IPS-NIHi11 (cell line): ENCODE measurements at regions not wholly inside any gene's neighbourhood (a gene's known extent, or its start where the extent isn't known, plus 50 kb on each side); places are given as distances from the start of the nearest gene placed in this dataset.
"Not testable (repeated sequence)": the region's sequence is repeated elsewhere in the genome, so short reads cannot be mapped to it uniquely, and the experiment has no call there.

Experiments
- DNase-seq: peaks from one replicate; pipeline ENCODE4 v3.0.0; 2012; ENCODE audit warnings: mixed read lengths, low spot score

DNA sequence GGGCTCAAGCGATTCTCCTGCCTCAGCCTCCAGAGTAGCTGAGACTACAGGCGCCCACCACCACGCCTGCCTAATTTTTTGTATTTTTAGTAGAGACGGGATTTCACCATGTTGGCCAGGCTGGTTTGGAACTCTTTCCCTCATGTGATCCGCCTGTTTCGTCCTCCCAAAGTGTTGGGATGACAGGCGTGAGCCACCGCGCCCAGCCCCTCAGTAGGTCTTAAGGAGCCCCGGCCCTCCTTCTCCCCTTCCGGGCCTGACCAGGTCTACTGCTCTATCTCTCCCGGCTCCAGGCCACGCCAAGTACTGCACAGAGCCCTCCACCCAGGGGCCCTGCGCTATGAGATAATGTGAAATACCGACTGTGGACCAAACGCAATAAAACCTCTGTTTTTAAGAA, 785.5 kb downstream of the FOXD4L5 start:
- not testable (repeated sequence) for DNase-seq

DNA sequence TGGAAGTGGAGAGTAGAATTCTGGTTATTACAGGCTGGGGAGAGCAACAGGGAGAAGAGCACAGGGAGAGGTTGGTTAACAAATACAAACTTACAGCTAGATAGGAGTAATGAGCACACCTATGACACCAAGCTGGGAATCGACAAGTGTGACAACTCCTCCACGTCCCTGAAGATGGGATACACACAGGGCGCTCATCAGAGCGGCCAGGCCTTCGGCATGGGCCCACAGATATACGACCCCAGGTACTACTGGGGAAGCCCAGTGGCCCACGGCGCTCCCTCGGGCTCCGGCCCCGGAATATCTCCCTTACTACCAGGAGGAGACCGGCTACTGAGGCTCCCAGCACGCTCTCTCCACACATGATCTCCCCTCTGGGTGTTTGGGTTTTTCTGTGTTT, 786.6 kb downstream of the FOXD4L5 start:
- peak; percentile 0 for DNase-seq

DNA sequence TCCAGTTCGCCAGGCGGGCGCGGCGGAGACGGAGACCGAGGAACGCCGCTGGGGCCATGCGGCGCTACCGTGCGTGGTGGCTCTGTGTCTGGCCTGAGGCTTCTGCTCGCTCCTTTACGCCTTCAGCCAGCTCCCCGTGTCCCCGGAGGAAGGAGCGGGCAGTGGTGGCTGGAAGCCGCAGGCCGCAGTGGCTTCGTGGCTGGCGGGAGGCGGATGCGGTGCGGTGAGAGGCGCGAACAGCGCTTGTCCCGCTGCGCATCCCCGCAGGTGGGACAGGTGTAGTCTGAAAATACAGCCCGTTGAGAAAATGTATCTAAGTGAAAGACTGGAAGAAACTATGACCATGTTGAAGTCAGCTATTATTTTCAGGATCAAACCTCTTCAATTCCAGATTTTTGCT, 796.5 kb downstream of the FOXD4L5 start:
- not testable (repeated sequence) for DNase-seq

DNA sequence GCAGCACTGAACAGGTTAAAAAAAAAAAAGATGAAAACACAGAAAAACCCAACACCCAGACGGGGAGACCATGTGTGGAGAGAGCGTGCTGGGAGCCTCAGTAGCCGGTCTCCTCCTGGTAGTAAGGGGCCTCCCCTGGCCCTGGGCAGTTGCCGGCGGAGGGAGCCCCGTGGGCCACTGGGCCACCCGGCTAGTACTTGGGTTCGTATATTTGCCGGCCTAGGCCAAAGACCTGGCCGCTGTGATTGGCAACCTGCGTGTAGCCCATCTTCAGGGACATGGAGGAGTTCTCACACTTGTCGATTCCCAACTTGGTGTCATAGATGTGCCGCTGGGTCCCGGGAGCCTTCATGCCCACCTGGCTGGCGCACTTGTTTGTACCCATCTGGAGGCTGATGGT, 798.9 kb downstream of the FOXD4L5 start:
- not testable (repeated sequence) for DNase-seq

DNA sequence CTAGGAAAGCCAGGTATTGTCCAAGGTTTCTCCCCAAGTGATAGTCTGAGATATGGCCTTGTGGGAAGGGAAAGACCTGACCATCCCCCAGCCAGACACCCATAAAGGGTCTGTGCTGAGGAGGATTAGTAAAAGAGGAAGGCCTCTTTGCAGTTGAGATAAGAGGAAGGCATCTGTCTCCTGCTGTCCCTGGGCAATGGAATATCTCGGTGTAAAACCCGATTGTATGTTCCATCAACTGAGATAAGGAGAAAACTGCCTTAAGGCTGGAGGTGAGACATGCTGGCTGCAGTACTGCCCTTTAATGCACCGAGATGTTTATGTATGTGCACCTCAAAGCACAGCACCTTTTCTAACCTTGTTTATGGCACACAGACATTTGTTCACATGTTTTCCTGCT, 805.9 kb downstream of the FOXD4L5 start:
- not testable (repeated sequence) for DNase-seq

DNA sequence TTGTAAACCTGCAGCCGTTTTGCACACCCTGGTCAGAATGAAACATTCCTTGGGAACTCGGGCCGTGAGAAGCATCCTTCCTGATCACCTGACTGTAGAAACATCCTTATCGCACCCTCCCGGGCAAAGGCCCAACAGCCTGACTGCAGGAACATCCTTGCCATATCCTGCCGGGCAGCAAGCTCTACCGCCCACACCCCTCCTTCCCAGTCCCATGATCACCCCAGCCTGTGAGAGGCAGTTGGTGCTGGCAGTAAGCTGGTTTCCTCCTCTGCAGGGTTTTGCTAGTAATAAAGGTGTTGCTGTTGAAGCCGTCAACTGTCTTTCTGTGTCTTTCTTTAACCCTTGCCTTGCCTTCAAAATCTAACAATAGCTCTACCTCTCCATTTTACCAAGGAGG, 816.1 kb downstream of the FOXD4L5 start:
- not testable (repeated sequence) for DNase-seq

DNA sequence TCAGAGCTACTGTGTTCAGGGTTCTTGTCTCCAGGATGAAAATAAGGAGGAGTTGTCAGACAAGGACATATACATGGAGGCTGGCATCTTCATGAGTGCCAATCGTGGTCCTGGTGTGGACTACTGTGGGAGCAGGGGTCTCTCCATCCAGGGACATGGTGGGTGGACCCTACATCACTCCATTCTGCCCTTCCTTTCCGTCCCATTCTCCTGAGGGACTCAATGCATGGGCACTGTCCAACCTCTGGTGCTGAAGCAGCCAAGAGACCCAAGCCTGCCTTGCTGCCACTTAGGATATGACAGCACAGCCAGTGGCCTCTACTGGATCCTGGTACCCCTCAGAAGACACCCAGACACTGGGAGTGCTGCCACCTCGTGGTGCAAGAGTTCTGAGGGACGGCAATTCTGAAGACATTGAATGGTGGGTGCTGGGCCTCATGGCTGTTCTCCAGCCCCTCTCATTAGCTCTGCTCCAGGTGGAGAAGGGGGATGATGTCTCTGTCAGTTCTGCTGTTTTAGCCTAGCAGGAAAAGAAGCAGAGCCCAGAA, 818.9 kb downstream of the FOXD4L5 start:
- not testable (repeated sequence) for DNase-seq

DNA sequence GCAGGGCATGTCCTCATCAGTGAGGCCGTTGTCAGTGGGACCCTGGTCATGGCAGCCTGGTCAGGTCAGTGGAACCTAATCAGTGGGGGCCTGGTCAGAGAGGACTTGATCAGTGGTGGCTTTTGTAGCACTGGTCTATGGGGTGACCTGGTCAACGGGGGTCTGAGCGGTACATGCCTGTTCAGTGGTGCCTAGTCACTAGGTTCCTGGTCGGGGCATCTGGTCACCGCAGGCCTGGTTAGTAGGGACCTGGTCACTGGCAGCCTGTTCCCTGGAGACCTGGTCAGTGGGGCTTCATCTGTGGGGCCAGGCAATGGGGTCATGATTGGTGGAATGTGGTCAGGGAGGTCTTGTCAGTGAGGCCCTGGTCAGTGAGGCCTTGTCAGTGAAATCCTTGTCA, 823.1 kb downstream of the FOXD4L5 start:
- not testable (repeated sequence) for DNase-seq

DNA sequence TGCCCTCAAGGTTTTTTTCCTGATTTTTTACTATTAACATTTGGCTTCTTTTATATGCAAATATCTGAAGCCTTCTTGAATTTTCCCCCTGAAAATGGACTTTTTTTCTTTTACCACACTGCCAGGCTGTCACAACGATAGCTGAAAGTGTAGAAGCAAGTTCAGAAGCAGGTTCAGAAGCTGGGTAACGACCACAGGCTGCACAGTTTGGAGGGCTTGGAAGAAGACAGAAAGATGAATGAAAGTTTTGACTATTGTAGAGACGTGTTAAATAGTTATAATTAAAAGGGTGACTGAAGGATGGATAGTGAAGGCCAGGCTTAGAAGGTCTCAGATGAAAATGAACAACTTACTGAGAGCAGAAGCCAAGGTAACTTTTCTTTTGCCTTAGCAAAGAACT, 826.4 kb downstream of the FOXD4L5 start:
- DNase-seq = not testable (repeated sequence)

DNA sequence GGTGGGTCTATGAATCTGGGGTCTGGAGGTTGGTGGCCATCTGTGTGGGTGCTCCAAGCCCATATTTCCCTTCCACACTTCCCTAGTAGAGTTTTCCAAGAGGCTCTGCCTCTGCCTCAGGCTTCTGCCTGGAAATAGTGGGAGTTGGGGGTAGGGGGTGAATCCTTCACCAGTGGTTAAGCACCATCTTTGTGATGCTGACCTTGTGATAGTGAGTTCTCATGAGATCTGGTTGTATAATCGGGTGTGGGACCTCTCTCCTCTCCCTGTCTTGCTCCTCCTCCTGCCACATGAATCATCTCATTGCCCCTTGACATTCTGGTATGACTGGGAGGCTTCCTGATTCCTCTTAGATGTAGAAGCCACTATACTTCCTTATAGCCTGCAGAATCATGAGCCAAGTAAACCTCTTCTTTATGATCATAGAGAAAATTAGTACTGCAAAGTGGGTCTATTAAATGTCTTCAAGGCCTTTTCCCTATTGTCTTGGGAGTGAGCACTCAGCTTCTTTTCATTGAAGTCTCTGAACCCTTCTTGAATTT, 829.8 kb downstream of the FOXD4L5 start:
- not testable (repeated sequence) for DNase-seq

DNA sequence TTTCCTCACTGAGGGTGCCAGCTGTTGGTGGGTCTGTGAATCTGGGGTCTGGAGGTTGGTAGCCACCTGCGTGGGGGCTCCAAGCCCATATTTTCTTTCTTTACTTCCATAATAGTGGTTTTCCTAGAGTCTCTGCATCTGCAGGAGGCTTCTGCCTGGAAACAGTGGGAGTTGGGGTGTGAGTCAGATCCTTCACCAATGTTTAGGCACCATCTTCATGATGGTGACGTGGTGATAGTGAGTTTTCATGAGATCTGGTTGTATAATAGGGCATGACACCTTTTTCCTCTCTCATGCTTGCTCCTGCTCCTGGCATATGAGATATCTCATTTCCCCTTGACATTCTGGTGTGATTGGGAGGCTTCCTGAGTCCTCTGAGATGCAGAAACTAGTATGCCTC, 832.9 kb downstream of the FOXD4L5 start:
- not testable (repeated sequence) for DNase-seq

DNA sequence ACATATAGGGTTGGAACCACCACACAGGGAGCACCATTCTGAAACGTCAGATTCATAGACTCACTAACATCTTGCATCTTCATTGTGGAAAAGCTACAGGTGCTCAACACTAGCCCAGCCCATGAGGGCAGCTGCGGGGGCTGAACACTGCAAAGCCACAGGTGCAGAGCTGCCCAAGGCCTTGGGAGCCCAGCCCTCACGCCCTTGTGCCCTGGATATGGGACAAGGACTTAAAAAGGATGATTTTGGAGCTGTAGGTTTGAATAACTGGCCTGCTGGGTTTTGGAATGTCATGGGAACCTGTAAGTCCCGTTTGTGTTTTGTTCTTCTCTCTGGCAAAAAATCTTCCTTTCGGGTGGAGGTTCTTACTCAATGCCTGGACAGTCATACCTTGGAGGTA, 834.4 kb downstream of the FOXD4L5 start:
- not testable (repeated sequence) for DNase-seq

DNA sequence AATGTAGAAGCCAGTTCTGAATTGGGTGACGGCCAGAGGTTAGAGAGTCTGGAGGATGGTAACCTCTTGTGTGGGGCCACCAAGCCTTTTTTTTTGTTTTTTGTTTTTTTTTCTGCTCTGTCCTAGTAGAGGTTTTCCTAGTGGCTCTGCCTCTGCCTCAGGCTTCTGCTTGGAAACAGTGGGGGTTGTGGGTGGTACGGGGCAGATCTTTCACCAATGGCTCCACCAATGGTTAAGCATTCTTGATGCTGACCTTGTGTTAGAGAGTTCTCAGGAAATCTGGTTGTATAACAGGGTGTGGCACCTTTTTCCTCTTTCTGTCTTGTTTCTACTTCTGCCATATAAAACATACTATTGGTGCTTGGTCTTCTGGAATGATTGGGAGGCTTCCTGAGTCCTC, 836.0 kb downstream of the FOXD4L5 start:
- DNase-seq = not testable (repeated sequence)

DNA sequence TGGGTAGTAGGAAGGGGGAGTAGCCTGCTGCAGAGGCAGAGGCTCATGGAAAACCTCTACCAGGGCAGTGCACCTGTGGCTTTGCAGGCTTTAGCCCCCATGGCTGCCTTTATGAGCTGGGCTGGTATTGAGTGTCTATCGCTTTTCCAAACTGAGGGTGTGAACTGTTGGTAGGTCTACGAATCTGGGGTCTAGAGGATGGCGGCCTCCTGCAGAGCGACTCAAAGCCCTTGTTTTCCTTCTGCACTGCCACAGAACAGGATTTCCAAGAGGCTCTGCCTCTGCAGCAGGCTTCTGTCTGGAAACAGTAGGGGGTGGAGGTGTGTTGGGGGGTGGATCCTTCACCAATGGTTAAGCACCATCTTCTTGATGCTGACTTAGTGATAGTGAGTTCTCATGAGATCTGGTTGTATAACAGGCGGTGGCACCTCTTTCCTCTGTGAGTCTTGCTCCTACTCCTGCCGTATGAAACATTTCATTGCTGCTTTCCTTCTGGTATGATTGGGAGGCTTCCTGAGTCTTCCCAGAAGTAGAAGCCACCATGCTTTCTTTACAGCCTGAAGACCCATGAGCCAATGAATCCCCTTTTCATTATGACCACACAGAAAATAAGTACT, 840.0 kb downstream of the FOXD4L5 start:
- not testable (repeated sequence) for DNase-seq

DNA sequence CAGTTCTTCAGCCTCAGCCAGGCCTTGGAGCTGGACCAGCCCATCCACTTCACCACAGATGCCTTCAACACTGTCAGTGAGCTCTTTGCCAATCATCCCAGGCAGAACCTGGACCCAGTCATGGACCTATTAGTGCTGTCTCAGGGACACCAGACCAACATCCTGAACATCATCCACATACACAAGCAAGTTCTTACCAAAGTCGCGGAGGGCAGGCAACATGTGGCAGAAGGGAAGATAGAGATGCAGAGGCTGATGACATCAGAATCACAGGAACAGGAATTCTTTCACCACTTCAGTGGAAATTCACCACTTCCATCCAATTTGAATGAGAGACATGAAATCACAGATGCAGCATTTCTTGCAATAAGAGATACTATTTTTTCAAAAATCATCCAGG, 845.3 kb downstream of the FOXD4L5 start:
- not testable (repeated sequence) for DNase-seq
